ENCODE measurements at regions not wholly inside any gene's neighbourhood (a gene's known extent, or its start where the extent isn't known, plus 50 kb on each side); places are given as distances from the start of the nearest gene placed in this dataset.

- Histone ChIP-seq H3K27ac (ENCODE audit: low read depth, low read length) (no peak overlapping the region), H3K36me3 (ENCODE audit: control insufficient read depth, insufficient read depth, low read length) (no peaks in the 10 kb centered on the region), H3K4me1 (ENCODE audit: control insufficient read depth, insufficient read depth, low read length) (no peaks in the 10 kb centered on the region), H3K27me3 (ENCODE audit: control insufficient read depth, insufficient read depth, low read length, poor library complexity, severe bottlenecking) (no peaks in the 10 kb centered on the region), H3K9ac (ENCODE audit: extremely low read depth, low read length, poor library complexity, severe bottlenecking) (no peak overlapping the region), H3K4me3 (ENCODE audit: low read length) (no peak overlapping the region), H3K9me3 (ENCODE audit: control insufficient read depth, low read length) (no peaks in the 10 kb centered on the region)
- Mint-ChIP-seq H3K4me1 (peaks cover 7% of the 10 kb centered on the region), H3K36me3 (ENCODE audit: low read depth) (no peaks in the 10 kb centered on the region), H3K27me3 (ENCODE audit: insufficient read depth) (peaks cover 9% of the 10 kb centered on the region), H3K27ac (no peak overlapping the region), H3K9me3 (no peaks in the 10 kb centered on the region), H3K4me3 (no peak overlapping the region)
- TF ChIP-seq, protein P1, sequence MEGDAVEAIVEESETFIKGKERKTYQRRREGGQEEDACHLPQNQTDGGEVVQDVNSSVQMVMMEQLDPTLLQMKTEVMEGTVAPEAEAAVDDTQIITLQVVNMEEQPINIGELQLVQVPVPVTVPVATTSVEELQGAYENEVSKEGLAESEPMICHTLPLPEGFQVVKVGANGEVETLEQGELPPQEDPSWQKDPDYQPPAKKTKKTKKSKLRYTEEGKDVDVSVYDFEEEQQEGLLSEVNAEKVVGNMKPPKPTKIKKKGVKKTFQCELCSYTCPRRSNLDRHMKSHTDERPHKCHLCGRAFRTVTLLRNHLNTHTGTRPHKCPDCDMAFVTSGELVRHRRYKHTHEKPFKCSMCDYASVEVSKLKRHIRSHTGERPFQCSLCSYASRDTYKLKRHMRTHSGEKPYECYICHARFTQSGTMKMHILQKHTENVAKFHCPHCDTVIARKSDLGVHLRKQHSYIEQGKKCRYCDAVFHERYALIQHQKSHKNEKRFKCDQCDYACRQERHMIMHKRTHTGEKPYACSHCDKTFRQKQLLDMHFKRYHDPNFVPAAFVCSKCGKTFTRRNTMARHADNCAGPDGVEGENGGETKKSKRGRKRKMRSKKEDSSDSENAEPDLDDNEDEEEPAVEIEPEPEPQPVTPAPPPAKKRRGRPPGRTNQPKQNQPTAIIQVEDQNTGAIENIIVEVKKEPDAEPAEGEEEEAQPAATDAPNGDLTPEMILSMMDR (conservative IDR thresholded peaks at IDR 0.05) = no peak
- no peak for DNase-seq
- 90 to 100% methylated on average over 1 to 2 of the region's 2 CpGs for WGBS, 2 experiments (ENCODE audit: insufficient coverage in 1 of 2, insufficient read length in 1 of 2)
These were observed 112.0 kb upstream of the PRKCQ start for GRCh38 chr10:6692103-6692502.

DNA sequence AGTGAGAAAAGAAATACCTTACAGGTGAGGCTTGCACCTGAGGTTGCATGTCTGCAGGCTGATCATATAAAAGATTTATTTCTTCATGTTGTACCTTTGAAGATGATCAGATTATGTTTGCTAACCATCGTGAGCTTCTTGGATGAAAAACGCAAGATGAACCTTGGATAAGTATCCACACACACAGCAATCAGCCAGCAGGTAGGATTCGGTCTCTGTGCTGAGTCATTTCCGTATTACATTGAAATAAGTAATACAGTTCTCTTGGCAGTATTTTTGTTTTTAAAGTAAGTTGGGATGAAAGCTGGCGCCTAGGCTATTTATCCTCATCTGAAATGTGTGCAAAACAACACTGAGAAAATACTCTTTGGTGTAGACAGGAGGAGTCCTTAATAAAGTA lies 109.0 kb upstream of the PRKCQ start:
- 96 to 100% methylated on average over 2 to 5 of the region's 5 CpGs for whole genome bisulfite sequencing, 2 experiments (ENCODE audit: insufficient coverage in 1 of 2, insufficient read length in 1 of 2)
- TF ChIP-seq, protein P1 (conservative IDR thresholded peaks at IDR 0.05) = no peak
- H3K4me1 Mint-ChIP-seq = peaks cover 7% of the 10 kb centered on the region

GRCh38 chr10:6680735-6681134 lies 100.7 kb upstream of the PRKCQ start:
- Histone ChIP-seq H3K27ac (ENCODE audit: low read depth, low read length) (no peak overlapping the region), H3K36me3 (ENCODE audit: control insufficient read depth, insufficient read depth, low read length) (no peaks in the 10 kb centered on the region), H3K4me3 (ENCODE audit: low read length) (no peak overlapping the region), H3K27me3 (ENCODE audit: control insufficient read depth, insufficient read depth, low read length, poor library complexity, severe bottlenecking) (peaks cover 4% of the 10 kb centered on the region), H3K9ac (ENCODE audit: extremely low read depth, low read length, poor library complexity, severe bottlenecking) (no peak overlapping the region), H3K9me3 (ENCODE audit: control insufficient read depth, low read length) (no peaks in the 10 kb centered on the region), H3K4me1 (ENCODE audit: control insufficient read depth, insufficient read depth, low read length) (no peaks in the 10 kb centered on the region)
- TF ChIP-seq, protein P1 (conservative IDR thresholded peaks at IDR 0.05) = no peak
- no peak overlapping the region for H3K4me3 Mint-ChIP-seq
- 87 to 100% methylated on average over 2 to 6 of the region's 6 CpGs for WGBS, 2 experiments (ENCODE audit: insufficient coverage in 1 of 2, insufficient read length in 1 of 2)
- H3K27me3 Mint-ChIP-seq (ENCODE audit: insufficient read depth) = no peaks in the 10 kb centered on the region
- no peak overlapping the region for H3K27ac Mint-ChIP-seq
- no peaks in the 10 kb centered on the region for H3K36me3 Mint-ChIP-seq (ENCODE audit: low read depth)
- no peaks in the 10 kb centered on the region for H3K9me3 Mint-ChIP-seq
- no peaks in the 10 kb centered on the region for H3K4me1 Mint-ChIP-seq
- no peak for DNase-seq

More for the DNA sequence above, 109.0 kb upstream of the PRKCQ start:
- Mint-ChIP-seq H3K27me3 (ENCODE audit: insufficient read depth) (peaks cover 9% of the 10 kb centered on the region), H3K27ac (no peak overlapping the region), H3K9me3 (no peaks in the 10 kb centered on the region), H3K4me3 (no peak overlapping the region), H3K36me3 (ENCODE audit: low read depth) (no peaks in the 10 kb centered on the region)
- no peaks in the 10 kb centered on the region for H3K27me3 ChIP-seq (ENCODE audit: control insufficient read depth, insufficient read depth, low read length, poor library complexity, severe bottlenecking)
- H3K9ac ChIP-seq (ENCODE audit: extremely low read depth, low read length, poor library complexity, severe bottlenecking) = no peak overlapping the region
- H3K9me3 ChIP-seq (ENCODE audit: control insufficient read depth, low read length) = no peaks in the 10 kb centered on the region
- no peaks in the 10 kb centered on the region for H3K36me3 ChIP-seq (ENCODE audit: control insufficient read depth, insufficient read depth, low read length)
- H3K4me1 ChIP-seq (ENCODE audit: control insufficient read depth, insufficient read depth, low read length) = no peaks in the 10 kb centered on the region
- no peak for DNase-seq
- no peak overlapping the region for H3K27ac ChIP-seq (ENCODE audit: low read depth, low read length)
- no peak overlapping the region for H3K4me3 ChIP-seq (ENCODE audit: low read length)

All from endodermal cell (in vitro differentiated cells).